Activated naive CD4-positive, alpha-beta T cell treated with anti-CD3 and anti-CD28 coated beads, Interleukin-2, amount 50 U/mL, for 72 hours (primary cell): ENCODE measurements at regions not wholly inside any gene's neighbourhood (a gene's known extent, or its start where the extent isn't known, plus 50 kb on each side); places are given as distances from the start of the nearest gene placed in this dataset.

ENCODE experiments used
- ATAC-seq, 2 donors: fragments of 150-1000 bp; cut with Tn5 transposase; 2 replicates each; pipeline ENCODE4 v1.10.0; 2021; ENCODE audit warnings: mild to moderate bottlenecking in 2 of 2, moderate library complexity in 2 of 2
- DNase-seq, 2 donors: peaks; one replicate each; pipeline ENCODE4 v3.0.0; 2021 to 2022; ENCODE audit warnings: low spot score in 2 of 2
- H3K27ac Mint-ChIP-seq, 2 donors: one replicate each; pipeline ENCODE4 v1.8.0; 2022; ENCODE audit warnings: mild to moderate bottlenecking in 2 of 2, mixed read lengths in 2 of 2
- H3K36me3 Mint-ChIP-seq, 2 donors: one replicate each; pipeline ENCODE4 v1.8.0; 2022; ENCODE audit warnings: mixed read lengths in 2 of 2
- H3K9me3 Mint-ChIP-seq, 2 donors: one replicate each; pipeline ENCODE4 v1.8.0; 2022; ENCODE audit warnings: mixed read lengths in 2 of 2

DNA sequence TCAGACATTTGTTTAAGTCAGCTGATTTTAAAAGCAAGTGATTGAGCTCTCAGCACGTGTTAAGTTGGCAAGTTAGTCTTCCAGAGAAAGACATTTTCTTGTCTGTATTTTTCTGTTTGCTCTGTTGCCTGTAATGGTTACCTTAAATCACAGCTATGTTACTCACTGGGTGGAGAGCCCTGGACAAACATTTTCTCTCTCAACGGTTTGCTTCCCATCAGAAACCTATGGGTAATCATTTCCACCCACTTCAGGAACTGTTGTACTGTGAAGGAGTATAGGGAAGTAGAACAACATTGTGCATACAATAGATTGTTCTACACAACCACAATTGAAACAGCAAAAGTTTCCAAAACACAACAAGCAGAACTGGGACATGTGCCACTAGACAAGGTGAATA, 113.9 kb upstream of the DPT start:
- H3K36me3 Mint-ChIP-seq, result no peaks in the 10 kb centered on the region
- ATAC-seq (no peak), DNase-seq (no peak)
- no peaks in the 10 kb centered on the region for H3K9me3 Mint-ChIP-seq
- H3K27ac Mint-ChIP-seq, result no peak overlapping the region

GRCh38 chr1:168843401-168843800, 114.4 kb upstream of the DPT start:
- ATAC-seq (no peak), DNase-seq (no peak)
- H3K36me3 Mint-ChIP-seq, result no peaks in the 10 kb centered on the region
- H3K9me3 Mint-ChIP-seq, result no peaks in the 10 kb centered on the region
- H3K27ac Mint-ChIP-seq, result no peak overlapping the region

GRCh38 chr1:168843950-168844349, 114.9 kb upstream of the DPT start:
- no peaks in the 10 kb centered on the region for H3K9me3 Mint-ChIP-seq
- DNase-seq, result no peak
- ATAC-seq, result no peak
- H3K27ac Mint-ChIP-seq, result no peak overlapping the region
- no peaks in the 10 kb centered on the region for H3K36me3 Mint-ChIP-seq

- DNase-seq (no peak), ATAC-seq (no peak)
- H3K36me3 Mint-ChIP-seq, result no peaks in the 10 kb centered on the region
- H3K27ac Mint-ChIP-seq, result no peak overlapping the region
- H3K9me3 Mint-ChIP-seq, result no peaks in the 10 kb centered on the region
Observed at GRCh38 chr1:168845140-168845539, 116.1 kb upstream of the DPT start.

- H3K9me3 Mint-ChIP-seq, result no peaks in the 10 kb centered on the region
- ATAC-seq (no peak), DNase-seq (no peak)
- no peak overlapping the region for H3K27ac Mint-ChIP-seq
- no peaks in the 10 kb centered on the region for H3K36me3 Mint-ChIP-seq
Observed at GRCh38 chr1:168848051-168848450, 119.0 kb upstream of the DPT start.

DNA sequence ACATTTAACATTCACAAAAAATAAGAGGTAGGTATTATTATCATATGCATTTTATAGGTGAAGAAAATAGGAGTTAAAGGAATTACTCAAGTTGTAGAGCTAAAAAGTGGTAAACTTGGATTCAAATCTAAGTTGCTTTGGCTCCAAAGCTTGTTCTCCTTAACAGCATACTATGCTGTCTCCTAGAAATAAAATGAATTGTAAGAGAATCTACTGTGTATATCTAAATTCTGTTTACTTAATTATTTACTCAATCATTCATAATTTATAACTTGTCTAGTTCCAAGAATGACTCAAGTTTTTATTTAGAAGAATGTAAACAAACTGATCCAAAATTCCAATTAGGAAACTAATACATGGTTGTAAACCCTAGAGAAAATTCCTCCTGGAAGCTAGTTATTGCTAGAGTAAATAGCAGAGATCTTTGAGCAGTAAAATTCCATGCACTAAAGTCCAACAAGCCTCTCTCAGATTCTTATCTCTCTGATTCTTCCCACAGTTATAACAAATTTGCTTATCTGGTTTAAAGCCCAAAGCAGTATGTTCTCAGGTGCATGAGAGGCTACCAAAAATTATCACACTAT, 132.5 kb upstream of the DPT start:
- Mint-ChIP-seq H3K36me3 (peaks cover 5 to 7% of the 10 kb centered on the region in 2 donors), H3K9me3 (peaks cover 9 to 12% of the 10 kb centered on the region in 2 donors), H3K27ac (no peak overlapping the region)
- ATAC-seq (no peak), DNase-seq (no peak)

GRCh38 chr1:168863772-168864171, 134.8 kb upstream of the DPT start:
- Mint-ChIP-seq H3K36me3 (peaks cover 5 to 7% of the 10 kb centered on the region in 2 donors), H3K27ac (no peak overlapping the region), H3K9me3 (peaks cover 9 to 10% of the 10 kb centered on the region in 2 donors)
- ATAC-seq (no peak), DNase-seq (no peak)

DNA sequence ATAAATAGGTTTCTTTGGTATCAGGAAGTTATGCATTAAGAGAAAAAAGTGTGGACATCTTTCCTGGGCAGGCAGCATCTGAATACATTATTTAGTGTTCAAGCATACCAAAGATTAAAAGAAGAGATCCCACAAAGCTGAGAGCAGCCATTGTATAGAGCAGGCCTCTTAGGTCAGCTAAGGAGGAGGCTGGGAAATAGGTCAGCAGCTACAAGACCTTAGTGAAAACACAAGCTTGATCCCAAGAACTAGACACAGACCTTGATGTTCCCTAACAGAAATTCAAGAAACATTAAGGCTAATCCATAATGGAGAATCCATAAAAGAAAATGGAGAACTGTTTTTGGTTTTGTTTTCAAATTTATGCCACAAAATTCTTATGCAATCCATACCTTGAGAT, 135.3 kb upstream of the DPT start:
- peaks cover 7 to 9% of the 10 kb centered on the region in 2 donors for H3K9me3 Mint-ChIP-seq
- no peak for ATAC-seq
- no peak overlapping the region for H3K27ac Mint-ChIP-seq
- no peak for DNase-seq
- peaks cover 5 to 7% of the 10 kb centered on the region in 2 donors for H3K36me3 Mint-ChIP-seq

GRCh38 chr1:168865850-168866620, 137.0 kb upstream of the DPT start:
- H3K36me3 Mint-ChIP-seq, result peaks cover 5 to 7% of the 10 kb centered on the region in 2 donors
- H3K9me3 Mint-ChIP-seq, result peaks cover 6 to 7% of the 10 kb centered on the region in 2 donors
- peak in 1 of 2 donors; percentile 67 for ATAC-seq
- no peak for DNase-seq
- no peak overlapping the region for H3K27ac Mint-ChIP-seq

DNA sequence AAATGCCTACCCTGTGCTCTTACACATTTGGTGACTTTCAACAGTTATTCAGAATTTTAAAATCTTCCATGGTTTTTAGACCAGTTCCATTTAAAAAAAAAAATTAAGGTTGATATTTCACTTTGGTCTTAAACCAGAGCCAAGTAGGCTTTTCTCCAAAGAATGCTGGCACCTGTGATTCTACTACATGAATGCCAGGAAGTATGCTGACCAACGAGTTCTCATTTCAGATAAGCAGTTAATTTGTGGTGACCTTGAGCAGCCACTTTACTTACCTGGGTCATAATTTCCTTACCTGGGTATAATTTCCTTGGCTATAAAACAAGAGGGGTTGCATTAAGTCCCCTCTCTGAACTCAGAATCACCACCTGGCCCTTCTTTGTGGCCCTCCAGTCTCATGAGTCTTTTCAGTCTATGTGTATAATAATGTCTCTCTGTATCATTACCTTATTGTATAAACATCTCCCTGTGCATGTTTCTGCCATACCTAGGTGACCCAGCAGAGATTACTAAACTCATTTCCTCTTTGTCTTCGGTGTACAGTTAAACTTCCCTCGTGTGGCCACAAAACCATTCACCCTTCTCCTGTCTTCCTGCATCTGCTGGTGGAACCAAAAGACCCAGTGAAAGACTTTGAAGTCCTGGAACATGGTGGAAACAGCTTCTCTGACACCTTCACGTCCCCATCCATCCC, 139.1 kb upstream of the DPT start:
- ATAC-seq, result no peak
- no peak overlapping the region for H3K27ac Mint-ChIP-seq

DNA sequence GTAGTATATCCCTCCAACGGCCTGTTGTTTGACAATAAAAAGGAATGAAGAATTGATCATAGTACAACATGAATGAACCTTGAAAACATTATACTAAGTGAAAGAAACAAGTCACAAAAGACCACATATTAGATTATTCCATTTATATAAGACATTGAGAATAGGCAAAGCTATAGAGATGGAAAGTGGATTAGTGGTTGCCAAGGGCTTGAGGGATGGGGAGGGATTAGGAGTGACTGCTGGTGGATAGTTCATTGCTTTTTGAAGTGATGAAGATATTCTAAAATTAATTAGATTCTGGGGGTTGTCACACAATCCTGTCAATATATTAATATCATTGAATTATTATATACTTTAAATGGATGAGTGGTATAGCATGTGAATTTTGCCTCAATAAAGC, 142.5 kb upstream of the DPT start:
- H3K36me3 Mint-ChIP-seq, result no peaks in the 10 kb centered on the region
- H3K9me3 Mint-ChIP-seq, result peaks cover 0 to 6% of the 10 kb centered on the region in 2 donors
- DNase-seq (no peak), ATAC-seq (no peak)
- H3K27ac Mint-ChIP-seq, result no peak overlapping the region

More for the DNA sequence above, 139.1 kb upstream of the DPT start:
- peaks cover 5 to 7% of the 10 kb centered on the region in 2 donors for H3K36me3 Mint-ChIP-seq
- DNase-seq, result no peak
- peaks cover 6 to 12% of the 10 kb centered on the region in 2 donors for H3K9me3 Mint-ChIP-seq

- no peak overlapping the region for H3K27ac Mint-ChIP-seq
- ATAC-seq (no peak), DNase-seq (no peak)
- peaks cover 0 to 6% of the 10 kb centered on the region in 2 donors for H3K9me3 Mint-ChIP-seq
- no peaks in the 10 kb centered on the region for H3K36me3 Mint-ChIP-seq
Observed at GRCh38 chr1:168875831-168876230, 146.8 kb upstream of the DPT start.

DNA sequence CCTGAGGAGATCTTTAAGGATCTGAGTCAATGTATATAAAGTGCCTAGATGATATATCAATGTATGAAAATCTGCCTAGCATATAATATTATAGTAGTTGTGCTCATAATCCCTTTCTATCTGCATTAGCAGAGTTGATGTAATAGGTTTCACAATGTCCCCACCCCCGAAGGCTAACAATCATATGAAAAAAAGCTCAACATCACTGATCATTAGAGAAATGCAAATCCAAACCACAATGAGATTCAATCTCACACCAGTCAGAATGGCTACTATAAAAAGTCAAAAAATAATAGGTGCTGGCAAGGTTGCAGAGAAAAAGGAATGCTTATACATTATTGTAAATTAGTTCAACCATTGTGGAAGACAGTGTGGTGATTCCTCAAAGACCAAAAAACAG, 147.8 kb upstream of the DPT start:
- Mint-ChIP-seq H3K9me3 (peaks cover 0 to 6% of the 10 kb centered on the region in 2 donors), H3K27ac (no peak overlapping the region), H3K36me3 (no peaks in the 10 kb centered on the region)
- no peak for ATAC-seq
- DNase-seq, result no peak

- H3K27ac Mint-ChIP-seq, result no peak overlapping the region
- no peak for ATAC-seq
- no peak for DNase-seq
- H3K36me3 Mint-ChIP-seq, result no peaks in the 10 kb centered on the region
- no peaks in the 10 kb centered on the region for H3K9me3 Mint-ChIP-seq
Observed at GRCh38 chr1:168879896-168880734, 151.1 kb upstream of the DPT start.

DNA sequence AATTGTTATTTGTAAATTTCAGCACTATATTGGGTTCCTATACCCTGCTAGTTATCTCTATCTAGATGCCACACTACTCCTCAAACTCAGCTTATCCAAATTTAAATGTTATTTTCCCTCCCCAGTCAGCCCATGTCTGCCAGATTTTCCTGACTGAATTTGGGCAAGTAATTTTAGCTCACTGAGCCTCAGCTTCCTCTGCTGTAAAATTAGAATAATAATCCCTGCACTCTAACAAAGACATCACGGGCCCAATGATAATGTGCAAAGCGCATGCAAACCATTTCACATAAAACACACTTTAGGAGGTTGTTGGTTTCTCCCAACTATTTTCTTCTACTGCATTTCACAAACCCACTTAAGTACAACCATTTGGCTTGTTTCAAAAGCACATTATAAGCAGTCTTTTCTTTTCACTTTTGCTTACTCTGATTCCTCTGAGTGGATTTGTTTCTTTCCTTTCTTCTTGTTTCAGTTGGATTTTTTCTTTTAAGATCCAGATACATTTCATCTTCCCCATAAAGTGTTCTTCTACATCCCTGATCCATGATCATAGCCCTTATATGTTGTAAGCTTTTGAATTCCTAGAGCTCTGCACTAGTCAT, 152.8 kb upstream of the DPT start:
- Mint-ChIP-seq H3K36me3 (no peaks in the 10 kb centered on the region), H3K27ac (no peak overlapping the region), H3K9me3 (no peaks in the 10 kb centered on the region)
- no peak for DNase-seq
- ATAC-seq, result no peak

DNA sequence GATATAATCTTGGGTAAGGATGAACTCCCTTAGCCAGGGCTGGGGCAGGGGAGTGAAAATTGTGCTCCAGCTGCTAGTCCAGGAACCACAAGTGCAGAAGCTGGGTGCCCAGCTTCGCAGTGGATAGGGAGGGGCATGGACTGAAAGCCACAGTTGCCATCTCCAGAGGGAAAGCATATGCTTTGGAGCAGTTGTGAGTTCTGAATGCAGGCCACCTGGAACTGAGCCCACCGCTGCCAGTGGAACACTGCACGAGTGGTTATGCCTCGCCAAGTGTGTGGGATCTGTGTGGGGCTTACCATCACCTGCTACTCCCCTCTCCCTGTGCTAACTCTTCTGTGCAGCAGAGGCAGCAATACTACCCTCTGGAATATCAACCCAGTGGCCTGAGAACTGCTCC, 158.4 kb upstream of the DPT start:
- H3K36me3 Mint-ChIP-seq, result no peaks in the 10 kb centered on the region
- no peak for ATAC-seq
- peaks cover 0 to 5% of the 10 kb centered on the region in 2 donors for H3K9me3 Mint-ChIP-seq
- no peak for DNase-seq
- no peak overlapping the region for H3K27ac Mint-ChIP-seq
